IMR-90 (cell line): ENCODE measurements at regions not wholly inside any gene's neighbourhood (a gene's known extent, or its start where the extent isn't known, plus 50 kb on each side); places are given as distances from the start of the nearest gene placed in this dataset.

Source experiments
- ATAC-seq: fragments of 200-7000 bp; cut with Tn5 transposase; 2 replicates; pipeline ENCODE4 v1.9.1; 2020; ENCODE audit warnings: low read depth, mild to moderate bottlenecking, moderate library complexity
- BruUV-seq: library from RNA; stranded (reverse); fragments of 400-500 nt; replicated peaks from 2 replicates; lab custom pipeline; 2021; lab: Mats Ljungman, UMichigan
- CTCF ChIA-PET: fragments of 300-600 bp; formaldehyde crosslinking; extraction: SDS; loops from one replicate; lab custom pipeline; 2021; ENCODE audit warnings: antibody characterized with exemption; lab: Yijun Ruan, JAX
- POLR2A ChIA-PET: fragments of 300-600 bp; sonication (Branson Sonifier 250); formaldehyde crosslinking; loops from one replicate; lab custom pipeline; 2022; ENCODE audit warnings: antibody characterized with exemption; ENCODE audit not compliant: unreplicated experiment; lab: Charles Lee
- DNase-seq: peaks from one replicate; pipeline ENCODE4 v3.0.0; 2013
- H2AFZ ChIP-seq: replicated peaks from 2 replicates; pipeline ENCODE3; 2013; ENCODE audit warnings: low read length, mild to moderate bottlenecking; ENCODE audit not compliant: poor library complexity
- H2AK5ac ChIP-seq: 2 replicates; pipeline ENCODE4 v1.6.1; 2013; ENCODE audit warnings: low read depth, low read length, inconsistent platforms
- H2AK9ac ChIP-seq: replicated peaks from 2 replicates; pipeline ENCODE3; 2013; ENCODE audit warnings: mild to moderate bottlenecking, low read depth, low read length, moderate library complexity; ENCODE audit not compliant: poor library complexity
- H2BK120ac ChIP-seq: 2 replicates; pipeline ENCODE4 v1.6.1; 2013; ENCODE audit warnings: low read depth, low read length, inconsistent platforms
- H2BK15ac ChIP-seq: 3 replicates; pipeline ENCODE4 v1.6.1; 2013; ENCODE audit warnings: low read depth, low read length, inconsistent platforms
- H2BK20ac ChIP-seq: 2 replicates; pipeline ENCODE4 v1.6.1; 2013; ENCODE audit warnings: low read depth, mild to moderate bottlenecking, inconsistent platforms, low read length, moderate library complexity
- H2BK5ac ChIP-seq: 2 replicates; pipeline ENCODE4 v1.6.1; 2013; ENCODE audit warnings: mild to moderate bottlenecking, low read depth, low read length, inconsistent platforms; ENCODE audit not compliant: poor library complexity, severe bottlenecking
- H3K14ac ChIP-seq: replicated peaks from 2 replicates; pipeline ENCODE4 v1.6.1; 2013; ENCODE audit warnings: low read depth, low read length, inconsistent platforms
- H3K18ac ChIP-seq: 2 replicates; pipeline ENCODE4 v1.6.1; 2013; ENCODE audit warnings: low read depth, low read length, control low read depth
- H3K23ac ChIP-seq: 2 replicates; pipeline ENCODE4 v1.6.1; 2013; ENCODE audit warnings: low read depth, low read length, inconsistent platforms
- H3K27ac ChIP-seq: 2 replicates; pipeline ENCODE4 v1.5.1; 2013; ENCODE audit warnings: mild to moderate bottlenecking, control low read depth, low read length; ENCODE audit not compliant: insufficient read depth
- H3K27me3 ChIP-seq: 2 replicates; pipeline ENCODE4 v1.6.1; 2013; ENCODE audit warnings: low read length; ENCODE audit not compliant: control insufficient read depth, insufficient read depth
- H3K36me3 ChIP-seq: 2 replicates; pipeline ENCODE4 v1.6.1; 2013; ENCODE audit warnings: low read length, mixed read lengths; ENCODE audit not compliant: control insufficient read depth, insufficient read depth
- H3K4ac ChIP-seq: 2 replicates; pipeline ENCODE4 v1.6.1; 2013; ENCODE audit warnings: low read depth, low read length, inconsistent platforms
- H3K4me1 ChIP-seq: 2 replicates; pipeline ENCODE4 v1.6.1; 2013; ENCODE audit warnings: low read length, mixed read lengths; ENCODE audit not compliant: control insufficient read depth, insufficient read depth
- H3K4me2 ChIP-seq: 2 replicates; pipeline ENCODE4 v1.6.1; 2013; ENCODE audit warnings: low read depth, mild to moderate bottlenecking, control low read depth, low read length, moderate library complexity
- H3K4me3 ChIP-seq: 2 replicates; pipeline ENCODE4 v1.5.1; 2013; ENCODE audit warnings: low read depth, mild to moderate bottlenecking, control low read depth, low read length, moderate library complexity; ENCODE audit not compliant: insufficient read depth
- H3K56ac ChIP-seq: 2 replicates; pipeline ENCODE4 v1.6.1; 2013; ENCODE audit warnings: low read length, inconsistent platforms; ENCODE audit not compliant: insufficient read depth; ENCODE audit errors: extremely low read depth
- H3K79me1 ChIP-seq, 2 experiments: 2 replicates each; pipeline ENCODE4 v1.6.1; 2013; ENCODE audit warnings: low read length in 2 of 2, inconsistent platforms in 1 of 2, low read depth in 1 of 2
- H3K9ac ChIP-seq: 2 replicates; pipeline ENCODE4 v1.6.1; 2013; ENCODE audit warnings: low read depth, low read length, control low read depth
- H3K9me1 ChIP-seq: 2 replicates; pipeline ENCODE4 v1.6.1; 2013; ENCODE audit warnings: low read length, inconsistent platforms; ENCODE audit not compliant: insufficient read depth
- H3K9me3 ChIP-seq: 2 replicates; pipeline ENCODE4 v1.6.1; 2013; ENCODE audit warnings: low read length; ENCODE audit not compliant: control insufficient read depth, insufficient read depth
- H4K20me1 ChIP-seq: 2 replicates; pipeline ENCODE4 v1.6.1; 2013; ENCODE audit warnings: low read length, inconsistent platforms; ENCODE audit not compliant: insufficient read depth
- H4K5ac ChIP-seq: 2 replicates; pipeline ENCODE4 v1.6.1; 2013; ENCODE audit warnings: mild to moderate bottlenecking, low read depth, low read length, control low read depth
- H4K8ac ChIP-seq, 2 experiments: 2 replicates each; pipeline ENCODE4 v1.6.1; 2013; ENCODE audit warnings: low read depth in 2 of 2, low read length in 2 of 2, control low read depth in 1 of 2, inconsistent platforms in 1 of 2
- H4K91ac ChIP-seq: 2 replicates; pipeline ENCODE4 v1.6.1; 2013; ENCODE audit warnings: low read depth, low read length, inconsistent platforms; ENCODE audit not compliant: insufficient read depth
- ELK1 ChIP-seq: fragments of 150-350 bp; IDR thresholded peaks from 2 replicates; pipeline ENCODE4 v1.6.1; 2016; ENCODE audit warnings: low read depth, mild to moderate bottlenecking, low read length, moderate library complexity, borderline replicate concordance
- MAFK ChIP-seq: IDR thresholded peaks from 2 replicates; pipeline ENCODE4 v1.6.1; 2012; ENCODE audit warnings: low read depth, low read length, improper control_type of control experiment
- RFX5 ChIP-seq: IDR thresholded peaks from 2 replicates; pipeline ENCODE4 v1.8.0; 2012; ENCODE audit warnings: low read depth, mild to moderate bottlenecking, low read length, moderate library complexity
- SMC3 ChIP-seq: fragments of 150-350 bp; IDR thresholded peaks from 2 replicates; pipeline ENCODE4 v1.6.1; 2016; ENCODE audit warnings: low read depth, mild to moderate bottlenecking, antibody characterized with exemption, low read length, moderate library complexity
- WGBS, 2 experiments: methylation state at CpG; one replicate each; pipeline versions ENCODE4 v1.1.5 to v1.1.7; 2013; ENCODE audit warnings: missing lambda C conversion rate in 2 of 2; ENCODE audit not compliant: insufficient read length in 1 of 2; ENCODE audit errors: extremely low coverage in 2 of 2; 5-methylcytosine and 5-hydroxymethylcytosine counted together
- dilution Hi-C: fragments of 300-500 bp; cut with HindIII; formaldehyde crosslinking; loops from one replicate; pipeline ENCODE4 v1.14.3; 2018; ENCODE audit warnings: low sequenced_read_pairs; ENCODE audit not compliant: unreplicated experiment
- in situ Hi-C: fragments of 300-500 bp; cut with MboI; formaldehyde crosslinking; loops from 3 replicates; pipeline ENCODE4 v1.14.3; 2019; ENCODE audit warnings: low sequenced_read_pairs, inconsistent platforms, mixed read lengths
- intact Hi-C: fragments of 100-400 bp; cut with micrococcal nuclease; formaldehyde crosslinking; loops from 2 replicates; pipeline ENCODE4 v1.10.0; 2022

DNA sequence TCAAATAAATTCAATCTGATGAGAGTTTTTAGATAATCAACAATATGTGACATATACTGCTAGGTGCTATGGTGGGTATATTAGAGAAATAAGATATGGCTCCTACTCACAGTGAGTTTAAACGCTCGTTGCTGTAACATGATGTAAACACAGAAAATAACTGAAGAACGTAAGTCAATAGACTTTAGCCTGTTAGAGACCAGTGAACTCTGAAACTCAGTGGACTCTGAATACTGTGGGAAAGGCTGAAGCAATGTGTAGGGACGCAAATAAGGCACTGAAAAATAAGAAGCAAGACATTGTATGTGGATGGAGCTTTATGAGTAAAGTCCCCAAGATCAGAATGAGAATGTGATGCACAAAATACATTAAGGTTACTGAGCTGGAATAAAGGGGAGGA, 431.6 kb downstream of the TFAP2B start:
- no peak overlapping the region for H3K9ac ChIP-seq
- no peaks in the 10 kb centered on the region for H3K36me3 ChIP-seq
- BruUV-seq = no TSS peak
- no peak overlapping the region for H2BK120ac ChIP-seq
- H2AK5ac ChIP-seq = no peak overlapping the region
- no peaks in the 10 kb centered on the region for H3K4me1 ChIP-seq
- no peak overlapping the region for H3K4me2 ChIP-seq
- no peak overlapping the region for H3K56ac ChIP-seq
- POLR2A ChIA-PET = no interaction called here
- no peak overlapping the region for H2BK5ac ChIP-seq
- H2AK9ac ChIP-seq = no peak overlapping the region
- H3K14ac ChIP-seq = no peak overlapping the region
- H4K20me1 ChIP-seq = no peaks in the 10 kb centered on the region
- no peak overlapping the region for H2BK20ac ChIP-seq
- H3K27ac ChIP-seq = no peak overlapping the region
- no peak overlapping the region for H2AFZ ChIP-seq
- no peak overlapping the region for H4K91ac ChIP-seq
- DNase-seq (no peak), ATAC-seq (no peak)
- H4K5ac ChIP-seq = no peak overlapping the region
- TF ChIP-seq RFX5 (no peak), ELK1 (no peak), SMC3 (no peak), MAFK (no peak)
- no peak overlapping the region for H3K18ac ChIP-seq
- H3K9me3 ChIP-seq = no peaks in the 10 kb centered on the region; the same call in 1 of the 2 replicates
- H4K8ac ChIP-seq = no peak overlapping the region
- H3K23ac ChIP-seq = no peak overlapping the region
- H3K27me3 ChIP-seq = no peaks in the 10 kb centered on the region
- no peak overlapping the region for H3K4me3 ChIP-seq
- H3K79me1 ChIP-seq = no peaks in the 10 kb centered on the region
- H3K9me1 ChIP-seq = no peaks in the 10 kb centered on the region
- in situ Hi-C loops (no loop called here), dilution Hi-C loops (no loop called here), intact Hi-C loops (no loop called here)
- CTCF ChIA-PET = no interaction called here
- no peak overlapping the region for H3K4ac ChIP-seq
- H2BK15ac ChIP-seq = no peak overlapping the region
- WGBS, 2 experiments = 0% methylated on average over 1 of the region's 4 CpGs; no CpG with 5 or more reads in 1 of the 2 experiments
